SK-MEL-5 (cell line): ENCODE measurements at regions not wholly inside any gene's neighbourhood (a gene's known extent, or its start where the extent isn't known, plus 50 kb on each side); places are given as distances from the start of the nearest gene placed in this dataset.
A peak's percentile ranks its signal among the peaks of the same experiment; 100 is the strongest.

Source experiments
- DNase-seq: peaks from one replicate; pipeline ENCODE4 v3.0.0-alpha.2; 2016; ENCODE audit warnings: low read depth, low spot score
- in situ Hi-C: cut with HindIII; loops from 2 replicates; pipeline ENCODE4 v1.10.0; 2016; ENCODE audit warnings: low sequenced_read_pairs, high pct_unique_total_duplicates, low pct_unique_long_range_greater_than_20kb

DNA sequence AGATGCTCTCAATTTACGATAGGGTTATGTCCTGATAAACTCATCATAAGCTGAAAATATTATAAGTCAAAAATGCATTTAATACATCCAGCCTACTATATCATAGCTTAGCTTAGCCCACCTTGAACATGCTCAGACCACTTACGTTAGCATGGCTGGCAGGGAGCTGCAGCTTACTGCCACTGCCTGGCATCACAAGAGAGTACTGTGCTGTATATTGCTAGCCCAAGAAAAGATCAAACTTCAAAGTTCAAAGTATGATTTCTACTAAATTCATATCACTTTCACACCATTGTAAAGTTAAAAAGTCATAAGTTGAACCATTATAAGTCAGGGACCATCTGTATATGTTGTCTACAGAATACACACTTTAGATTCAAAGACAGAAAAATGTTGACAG, 91.6 kb downstream of the HYCC1 start:
- DNase-seq = no peak
- in situ Hi-C loops = no loop called here

DNA sequence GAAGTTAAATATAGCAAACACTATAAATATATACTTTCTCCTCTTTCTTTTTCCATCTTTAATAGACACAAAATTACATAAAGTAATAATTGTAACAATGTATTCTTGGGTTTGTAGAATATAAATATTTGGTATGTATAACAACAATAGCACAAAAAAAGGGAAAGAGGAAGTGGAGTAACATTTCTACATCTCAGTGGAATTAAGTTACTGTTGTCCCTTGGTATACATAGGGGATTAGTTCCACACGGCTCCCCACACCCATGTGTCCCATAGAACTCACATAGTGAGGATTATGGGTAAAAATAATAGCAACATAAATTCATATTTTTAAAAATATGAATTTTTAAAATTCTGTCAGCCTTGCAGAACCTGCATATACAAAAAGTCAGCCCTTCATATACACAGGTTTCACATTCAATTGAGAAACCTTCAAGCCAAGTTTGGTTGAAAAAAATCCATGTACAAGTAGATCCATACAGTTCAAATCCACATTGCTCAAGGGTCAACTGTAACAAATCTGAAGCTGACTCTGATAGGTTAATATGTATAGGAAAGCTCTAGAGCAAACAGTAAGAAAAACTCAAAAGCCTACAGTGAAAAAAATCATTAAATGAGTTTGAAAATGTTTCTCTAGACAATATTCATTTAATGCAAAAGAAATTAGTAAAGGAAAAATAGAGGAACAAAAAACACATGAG, 92.4 kb downstream of the HYCC1 start:
- DNase-seq = no peak
- in situ Hi-C loops = no loop called here

DNA sequence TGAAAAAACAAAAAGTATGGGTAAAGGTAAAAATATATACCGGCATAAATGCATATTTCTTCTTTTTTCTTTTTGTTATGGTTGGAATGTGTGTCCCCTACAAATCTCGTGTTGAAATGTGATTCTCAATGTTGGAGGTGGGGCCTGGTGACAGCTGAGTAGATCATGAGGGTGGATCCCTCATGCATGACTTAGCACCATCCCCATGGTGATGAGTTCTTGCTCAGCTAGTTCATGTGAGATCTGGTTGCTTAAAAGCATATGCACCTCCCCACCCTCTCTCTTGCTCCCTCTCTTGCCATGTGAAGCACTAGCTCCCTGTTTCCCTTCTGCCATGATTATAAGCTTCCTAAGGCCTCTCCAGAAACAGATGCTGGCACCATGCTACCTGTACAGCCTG, 93.3 kb downstream of the HYCC1 start:
- no peak for DNase-seq
- in situ Hi-C loops = no loop called here

DNA sequence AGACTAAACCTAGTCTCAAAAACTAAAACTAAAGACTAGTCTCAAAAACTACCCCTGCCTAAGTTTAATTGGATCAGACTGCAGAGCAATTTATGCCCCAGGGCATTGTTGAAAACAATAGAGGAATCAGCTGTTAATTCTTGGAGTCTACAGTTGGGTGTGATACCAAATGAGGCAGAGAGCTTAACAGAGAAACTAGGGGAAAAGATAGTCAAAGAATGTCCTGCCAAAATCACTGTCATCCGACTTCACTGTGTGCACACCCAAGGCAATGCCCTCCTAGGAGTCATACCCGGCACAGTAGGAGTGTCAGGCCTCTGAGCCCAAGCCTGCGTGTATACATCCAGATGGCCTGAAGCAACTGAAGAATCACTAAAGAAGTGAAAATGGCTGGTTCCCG, 90.5 kb upstream of the TOMM7 start:
- in situ Hi-C loops = no loop called here
- DNase-seq = no peak

DNA sequence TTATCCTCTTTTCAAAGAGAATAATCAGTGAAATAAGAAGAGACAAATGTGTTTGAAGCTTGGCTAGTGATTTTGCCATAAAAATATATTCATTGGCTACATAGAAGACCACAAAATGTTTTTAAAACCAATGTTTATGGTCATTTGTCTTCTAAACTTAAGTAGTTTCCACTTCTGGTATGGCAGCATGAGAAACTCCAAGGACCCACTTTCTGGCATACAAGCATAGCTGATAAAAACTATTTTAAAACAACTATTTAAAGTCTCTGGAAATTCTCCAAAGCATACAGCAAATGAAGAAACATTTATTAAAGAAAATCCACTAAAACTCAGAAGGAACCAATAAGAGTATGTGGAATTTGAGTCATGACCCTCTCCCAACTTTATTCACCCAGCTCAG, 89.2 kb upstream of the TOMM7 start:
- DNase-seq = no peak
- in situ Hi-C loops = no loop called here

DNA sequence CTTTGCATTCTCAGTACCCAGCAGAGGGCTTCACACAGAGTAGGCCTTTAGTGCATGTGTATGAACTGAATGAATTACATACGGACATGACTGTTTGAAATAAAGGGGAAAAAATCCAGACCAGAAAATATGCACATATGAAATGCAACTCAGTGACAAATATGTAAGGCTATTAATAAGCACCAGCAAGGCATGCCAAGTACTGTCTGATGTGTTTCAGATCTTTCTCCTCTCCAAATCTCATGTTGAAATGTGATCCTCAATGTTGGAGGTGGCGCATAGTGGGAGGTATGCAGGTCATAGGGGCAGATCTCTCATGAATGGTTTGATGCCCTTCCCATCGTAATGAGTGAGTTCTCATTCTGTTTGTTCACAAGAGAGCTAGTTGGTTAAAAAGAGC, 87.3 kb upstream of the TOMM7 start:
- DNase-seq = no peak
- in situ Hi-C loops = no loop called here

DNA sequence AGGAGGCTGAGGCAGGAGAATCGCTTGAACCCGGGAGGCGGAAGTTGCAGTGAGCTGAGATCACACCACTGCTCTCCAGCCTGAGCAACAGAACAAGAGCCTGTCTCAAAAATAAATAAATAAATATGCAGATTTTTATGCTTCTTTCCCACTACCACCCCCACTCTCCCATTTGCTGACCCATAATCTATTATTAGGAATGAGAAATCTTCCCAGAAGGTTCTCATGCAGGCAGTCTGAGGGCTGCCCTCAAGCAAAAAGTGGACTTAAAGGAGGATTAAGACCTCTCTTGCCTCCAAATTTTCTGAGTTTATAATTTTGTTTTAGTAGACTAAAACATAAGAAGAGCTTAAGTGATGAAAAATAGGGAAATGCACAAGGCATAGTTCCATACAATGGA, 85.2 kb upstream of the TOMM7 start:
- in situ Hi-C loops = no loop called here
- DNase-seq = no peak

DNA sequence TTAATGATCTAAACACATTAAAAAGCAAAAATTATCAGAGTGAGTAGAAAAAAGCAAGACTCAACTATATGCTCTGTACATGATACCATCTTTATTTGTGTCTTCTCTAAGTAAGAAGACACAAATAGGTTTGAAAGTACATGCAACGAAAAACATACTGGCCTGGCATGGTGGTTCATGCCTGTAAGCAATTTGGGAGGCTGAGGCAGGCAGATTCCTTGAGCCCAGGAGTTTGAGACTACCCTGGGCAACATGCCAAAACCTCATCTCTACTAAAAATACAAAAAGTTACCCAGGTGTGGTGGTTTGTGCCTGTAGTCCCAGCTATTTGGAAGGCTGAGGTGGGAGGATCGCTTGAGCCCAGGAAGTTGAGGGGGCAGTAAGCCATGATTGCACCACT, 78.1 kb upstream of the TOMM7 start:
- DNase-seq = no peak
- in situ Hi-C loops = no loop called here

DNA sequence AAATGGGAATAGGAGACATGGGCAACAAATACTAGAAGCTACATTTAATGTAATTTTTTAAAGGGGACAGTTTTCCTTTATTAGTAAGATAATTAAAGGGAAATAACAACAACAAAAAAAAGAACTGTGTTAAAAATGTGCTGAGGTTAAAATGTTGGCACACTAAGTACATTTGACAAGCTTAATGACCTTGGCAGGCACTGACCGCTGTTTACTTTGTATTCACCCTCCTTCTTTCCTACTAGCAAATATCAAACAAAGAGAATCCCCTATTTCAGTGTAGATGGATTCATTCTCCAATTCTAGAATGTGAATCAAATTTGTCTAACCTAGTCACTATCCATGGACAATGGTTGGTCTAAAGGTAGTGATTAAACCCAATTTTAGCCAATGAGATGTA, 77.5 kb upstream of the TOMM7 start:
- no peak for DNase-seq
- in situ Hi-C loops = no loop called here

DNA sequence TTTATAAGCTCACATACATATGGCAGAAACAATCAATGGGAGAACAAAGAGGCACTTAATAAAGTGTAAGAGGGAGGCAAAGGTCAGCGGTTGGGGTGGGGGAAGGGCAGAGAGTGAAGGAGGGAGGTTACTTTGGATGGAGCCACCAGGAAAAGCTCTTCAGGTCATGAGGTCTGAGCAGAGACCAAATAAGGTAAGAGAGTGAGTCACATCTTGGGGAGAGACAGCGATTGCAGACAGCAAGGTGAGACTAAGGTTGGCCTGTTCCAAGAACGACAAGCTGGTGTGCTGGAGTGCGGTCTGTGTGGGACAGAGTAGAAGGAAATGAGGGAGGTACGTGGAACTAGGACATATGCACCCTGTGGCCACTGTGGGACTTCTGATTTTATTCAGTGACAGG, 74.3 kb upstream of the TOMM7 start:
- in situ Hi-C loops = no loop called here
- DNase-seq = peak; percentile 44

DNA sequence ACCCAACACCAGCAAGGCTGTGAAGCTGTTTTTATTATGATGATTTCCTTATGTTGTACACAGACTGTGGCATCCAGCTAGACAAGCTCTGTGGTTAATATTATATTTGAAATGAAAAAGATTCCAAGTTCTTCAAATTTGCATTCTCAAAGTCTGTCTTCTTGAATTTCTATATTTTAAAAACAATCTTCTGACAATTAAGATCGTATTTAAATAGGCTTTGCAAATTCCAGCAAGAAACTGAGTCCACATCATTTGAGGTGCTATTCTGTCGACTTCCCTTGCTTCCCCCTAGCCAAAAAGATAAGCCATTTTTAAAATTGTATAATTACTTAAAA, 73.1 kb upstream of the TOMM7 start:
- no peak for DNase-seq

DNA sequence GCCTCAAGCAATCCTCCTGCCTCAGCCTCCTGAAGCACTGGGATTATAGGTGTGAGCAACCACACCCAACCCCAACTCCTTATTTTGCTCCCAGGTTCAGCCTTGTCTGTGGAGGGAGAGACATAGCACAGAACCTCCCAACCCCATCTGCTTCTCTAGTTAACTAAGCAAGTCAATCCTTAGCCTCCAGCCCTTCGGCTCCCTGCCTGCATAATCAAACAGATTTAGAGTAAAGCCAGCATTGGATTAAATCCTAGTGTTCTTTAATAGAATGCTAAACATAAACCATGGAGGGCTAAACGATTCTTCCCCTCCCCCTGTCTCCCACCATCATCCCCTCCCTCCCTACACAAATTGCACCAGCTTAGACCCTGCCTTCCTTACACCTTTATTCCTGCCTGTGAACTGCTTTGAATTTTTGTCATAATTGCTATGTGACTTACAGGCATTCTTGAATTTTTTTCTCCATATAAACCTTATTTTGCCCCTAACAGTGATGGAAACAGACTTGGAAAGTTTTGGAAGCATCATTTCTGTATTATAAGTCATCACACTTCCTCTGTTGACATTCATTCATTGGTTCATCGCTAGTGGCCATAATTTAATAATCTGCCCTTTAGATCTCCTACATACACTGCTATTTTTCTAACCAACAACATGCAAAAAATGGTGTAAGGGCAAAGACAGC, 72.6 kb upstream of the TOMM7 start:
- no peak for DNase-seq
- in situ Hi-C loops = no loop called here

More for the DNA sequence above, 73.1 kb upstream of the TOMM7 start:
- in situ Hi-C loops = no loop called here

DNA sequence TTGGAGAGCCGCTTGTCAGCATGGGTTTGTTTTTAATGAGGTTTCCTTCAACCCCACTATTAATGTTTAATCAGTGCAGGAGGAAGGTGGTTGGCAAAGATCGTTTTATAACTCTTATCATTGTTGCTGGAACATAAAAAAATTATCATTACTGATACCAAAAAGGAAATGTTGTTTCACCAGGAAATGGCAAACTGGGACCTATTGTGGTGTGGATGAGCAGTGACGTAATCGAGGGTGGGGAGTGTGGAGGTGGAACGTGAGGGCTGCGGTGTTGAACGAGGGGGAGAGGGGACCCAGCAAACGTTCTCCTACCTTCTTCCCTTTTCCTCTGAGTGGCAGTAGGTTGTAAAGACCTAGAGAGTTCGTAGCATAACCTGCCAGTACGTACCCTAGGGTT, 71.9 kb upstream of the TOMM7 start:
- in situ Hi-C loops = no loop called here
- no peak for DNase-seq

DNA sequence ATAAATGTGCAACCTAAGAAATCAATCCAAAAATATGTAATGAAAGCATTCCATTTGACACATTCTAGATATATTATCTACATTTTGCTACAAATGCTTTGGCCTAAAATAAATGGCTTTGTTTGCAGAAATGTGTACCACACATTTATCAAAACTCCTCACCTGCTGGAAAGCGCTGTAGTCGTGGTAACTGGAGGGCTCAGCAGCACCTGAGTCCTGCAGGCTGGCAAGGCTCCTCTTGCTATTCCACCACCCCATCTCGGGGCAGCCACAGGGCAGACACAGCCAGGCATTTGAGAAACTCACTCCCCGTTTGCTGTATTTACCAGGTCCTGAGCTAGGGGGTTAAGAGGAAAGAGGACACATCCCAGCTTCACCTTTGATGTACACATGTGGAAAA, 68.1 kb upstream of the TOMM7 start:
- in situ Hi-C loops = no loop called here
- no peak for DNase-seq

DNA sequence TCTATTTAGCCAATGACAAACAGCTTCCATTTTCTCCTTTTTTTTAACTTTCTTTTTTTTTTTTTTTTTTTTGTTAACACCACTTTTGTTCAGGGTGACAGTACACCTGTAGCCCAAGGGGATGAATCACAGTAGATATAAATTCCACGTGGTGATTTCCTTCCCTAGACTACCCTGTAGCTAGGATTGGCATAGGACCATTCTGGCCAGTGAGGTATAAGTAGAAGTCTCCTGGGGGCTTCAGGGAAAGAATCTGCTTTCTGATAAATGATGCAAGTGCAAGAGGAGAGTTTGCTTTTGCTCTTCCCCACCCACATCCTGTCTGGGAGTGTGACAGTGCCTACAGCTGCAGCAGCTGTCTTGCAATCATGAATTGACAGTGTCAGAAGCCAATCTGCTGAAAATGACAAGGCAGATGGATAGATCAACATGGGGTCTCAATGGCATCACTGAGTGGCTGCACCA, 63.2 kb upstream of the TOMM7 start:
- in situ Hi-C loops = no loop called here
- peak; percentile 56 for DNase-seq

DNA sequence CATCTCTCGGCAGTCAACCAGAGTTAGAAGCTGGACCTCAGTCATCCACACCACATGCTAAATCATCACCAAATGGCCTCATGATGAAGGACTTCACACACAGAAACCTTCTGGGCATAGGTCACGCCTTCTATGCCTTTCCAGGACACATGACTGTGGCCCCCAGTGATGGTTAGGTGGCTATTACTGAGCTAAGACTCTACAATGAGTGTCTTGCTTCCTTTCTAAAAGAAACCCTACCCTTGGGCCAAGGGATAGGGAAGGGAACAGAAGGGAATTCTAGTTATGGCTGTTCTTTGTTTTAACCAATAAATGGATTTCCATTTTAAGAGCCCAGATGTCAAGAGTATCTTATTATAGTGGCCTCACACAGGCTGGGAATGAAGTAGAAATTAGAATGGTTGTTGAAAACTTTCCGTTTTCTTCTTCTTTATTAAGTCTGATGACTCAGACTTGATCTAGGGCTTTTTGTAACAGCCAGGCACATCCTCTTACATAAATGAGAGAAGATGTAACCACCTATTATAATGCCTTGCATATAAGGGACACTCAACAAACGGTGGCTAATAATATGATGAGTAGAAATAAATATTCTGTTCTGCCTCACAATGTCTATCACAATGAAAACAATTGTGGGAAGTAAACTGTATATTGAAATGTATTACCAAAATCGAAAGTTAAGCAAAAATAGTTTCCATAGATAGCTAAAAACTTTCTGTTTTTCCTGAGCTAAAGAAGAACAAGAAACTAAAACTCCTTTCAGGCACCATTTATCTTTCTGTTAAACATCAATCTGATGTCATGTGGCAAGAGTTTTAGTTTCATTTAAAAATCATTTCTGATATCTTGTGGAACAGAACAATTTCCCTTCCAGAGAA, 62.5 kb upstream of the TOMM7 start:
- DNase-seq = no peak
- in situ Hi-C loops = no loop called here

DNA sequence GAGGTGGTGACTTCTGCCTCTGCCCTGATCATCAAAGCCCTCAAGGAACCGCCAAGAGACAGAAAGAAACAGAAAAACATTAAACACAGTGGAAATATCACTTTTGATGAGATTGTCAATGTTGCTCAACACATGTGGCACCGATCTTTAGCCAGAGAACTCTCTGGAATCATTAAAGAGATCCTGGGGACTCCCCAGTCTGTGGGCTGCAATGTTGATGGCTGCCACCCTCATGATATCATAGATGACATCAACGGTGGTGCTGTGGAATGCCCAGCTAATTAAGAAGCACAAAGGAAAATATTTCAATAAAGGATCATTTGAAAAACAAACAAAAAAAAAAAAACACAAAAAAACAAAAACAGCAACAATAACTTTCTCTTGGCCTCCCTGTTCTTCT, 59.5 kb upstream of the TOMM7 start:
- no peak for DNase-seq
- in situ Hi-C loops = no loop called here

DNA sequence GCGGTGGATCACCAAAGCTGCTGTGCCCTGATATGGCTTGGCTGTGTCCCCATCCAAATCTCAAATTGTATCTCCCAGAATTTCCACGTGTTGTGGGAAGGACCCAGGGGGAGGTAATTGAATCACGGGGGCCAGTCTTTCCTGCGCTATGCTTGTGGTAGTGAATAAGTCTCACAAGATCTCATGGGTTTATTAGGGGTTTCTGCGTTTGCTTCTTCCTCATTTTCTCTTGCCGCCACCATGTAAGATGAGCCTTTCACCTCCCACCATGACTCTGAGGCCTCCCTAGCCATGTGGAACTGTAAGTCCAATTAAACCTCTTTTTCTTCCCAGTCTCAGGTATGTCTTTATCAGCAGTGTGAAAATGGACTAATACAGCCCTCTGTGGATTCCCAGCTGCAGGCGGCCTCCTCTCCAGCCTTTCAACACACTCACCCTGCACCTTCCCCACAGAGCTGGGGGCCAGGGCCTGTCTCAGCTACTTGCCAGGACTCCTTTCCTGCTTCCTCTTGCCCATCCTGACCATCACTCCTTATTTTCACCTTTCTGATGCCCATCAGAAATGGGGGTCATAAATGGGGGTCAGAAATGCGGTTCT, 57.2 kb upstream of the TOMM7 start:
- DNase-seq = no peak
- in situ Hi-C loops = no loop called here
